ENCODE measurements at regions not wholly inside any gene's neighbourhood (a gene's known extent, or its start where the extent isn't known, plus 50 kb on each side); places are given as distances from the start of the nearest gene placed in this dataset.

DNA sequence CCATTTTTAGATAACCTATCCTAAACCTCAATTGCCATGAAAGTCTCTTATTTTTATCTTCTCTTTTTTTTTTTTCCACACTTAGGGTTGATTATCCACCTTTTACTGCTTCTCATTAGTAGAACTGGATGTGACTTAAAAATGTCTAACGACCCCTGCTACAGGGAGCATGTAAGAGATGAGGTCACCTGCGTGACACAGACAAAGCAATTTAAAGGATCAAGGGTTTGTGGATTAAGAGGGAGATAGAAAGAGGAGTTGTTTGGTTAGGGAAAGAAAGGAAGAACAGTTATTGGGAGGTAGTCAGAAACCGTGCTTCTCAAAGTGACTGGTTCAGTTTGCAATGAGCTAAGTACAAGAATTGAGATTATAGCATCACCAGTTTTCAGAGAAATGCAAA is 239.1 kb downstream of the ALX1 start:
- POLR2A ChIA-PET: no interaction called here
- intact Hi-C loops (cut with micrococcal nuclease; ENCODE audit: unreplicated experiment): no loop called here
- TF ChIP-seq CTCF (conservative IDR thresholded peaks at IDR 0.05; ENCODE audit: low read length) (no peak), EZH2phosphoT487 (IDR thresholded peaks at IDR 0.05; ENCODE audit: borderline replicate concordance, low read depth, low read length) (no peak)

DNA sequence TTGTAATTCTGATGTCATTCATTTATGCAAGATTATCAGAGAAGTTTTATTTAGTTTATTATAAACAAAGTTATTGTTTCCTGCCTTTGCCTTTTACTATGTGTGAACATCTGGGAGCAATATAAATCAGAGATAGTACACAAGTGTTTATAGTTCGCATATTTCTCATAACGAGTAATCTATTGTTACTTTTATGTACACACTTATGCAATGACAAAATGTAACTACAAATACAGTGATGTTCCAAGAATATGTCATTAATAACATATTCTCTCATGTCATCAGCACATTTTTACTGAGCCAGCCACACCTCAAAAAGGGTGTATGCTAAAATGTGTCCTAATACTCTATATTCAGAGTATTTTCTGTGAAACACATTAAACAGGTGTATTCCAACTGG is 243.2 kb downstream of the ALX1 start:
- Histone ChIP-seq H3K79me2 (ENCODE audit: insufficient read depth, low read depth, low read length) (no peaks in the 10 kb centered on the region), H3K4me3 (ENCODE audit: low read depth, low read length, poor library complexity, severe bottlenecking) (no peak overlapping the region), H3K36me3 (ENCODE audit: insufficient read depth, low read length) (no peaks in the 10 kb centered on the region), H3K9me2 (ENCODE audit: insufficient read depth, low read length) (no peaks in the 10 kb centered on the region), H3K4me1 (ENCODE audit: insufficient read depth, low read length, poor library complexity, severe bottlenecking) (peaks cover 8% of the 10 kb centered on the region), H4K20me1 (ENCODE audit: insufficient read depth, low read length) (no peaks in the 10 kb centered on the region), H3K9me3 (ENCODE audit: low read length) (no peaks in the 10 kb centered on the region), H3K4me2 (ENCODE audit: low read length) (no peak overlapping the region), H2AFZ (ENCODE audit: low read length) (no peak overlapping the region), H3K27ac (ENCODE audit: low read depth, low read length, poor library complexity, severe bottlenecking) (no peak overlapping the region)
- intact Hi-C loops (cut with micrococcal nuclease; ENCODE audit: unreplicated experiment): no loop called here
- TF ChIP-seq EZH2phosphoT487 (IDR thresholded peaks at IDR 0.05; ENCODE audit: borderline replicate concordance, low read depth, low read length) (no peak), CTCF (conservative IDR thresholded peaks at IDR 0.05; ENCODE audit: low read length) (no peak)
- DNase-seq (ENCODE audit: low spot score): no peak
- no TSS peak for BruUV-seq (replicated peaks)
- CTCF ChIA-PET (ENCODE audit: unreplicated experiment): no interaction called here
- POLR2A ChIA-PET: interaction anchor here (0.6 kb wide), 1 partner anchor 79 kb away, joined by 4 read pairs; no protein-coding TSS in a partner anchor

More for the DNA sequence above, 239.1 kb downstream of the ALX1 start:
- Histone ChIP-seq H3K4me2 (ENCODE audit: low read length) (no peak overlapping the region), H3K4me1 (ENCODE audit: insufficient read depth, low read length, poor library complexity, severe bottlenecking) (no peaks in the 10 kb centered on the region), H3K9me2 (ENCODE audit: insufficient read depth, low read length) (no peaks in the 10 kb centered on the region), H3K4me3 (ENCODE audit: low read depth, low read length, poor library complexity, severe bottlenecking) (no peak overlapping the region), H3K36me3 (ENCODE audit: insufficient read depth, low read length) (no peaks in the 10 kb centered on the region), H3K9me3 (ENCODE audit: low read length) (no peaks in the 10 kb centered on the region), H2AFZ (ENCODE audit: low read length) (no peak overlapping the region), H3K27ac (ENCODE audit: low read depth, low read length, poor library complexity, severe bottlenecking) (no peak overlapping the region), H3K79me2 (ENCODE audit: insufficient read depth, low read depth, low read length) (no peaks in the 10 kb centered on the region), H4K20me1 (ENCODE audit: insufficient read depth, low read length) (no peaks in the 10 kb centered on the region)
- CTCF ChIA-PET (ENCODE audit: unreplicated experiment): no interaction called here
- no TSS peak for BruUV-seq (replicated peaks)
- no peak for DNase-seq (ENCODE audit: low spot score)

GRCh38 chr12:85527192-85527591 is 247.2 kb downstream of the ALX1 start:
- CTCF ChIA-PET (ENCODE audit: unreplicated experiment): interaction anchor here (0.6 kb wide), 1 partner anchor 79 kb away, joined by 3 read pairs; no protein-coding TSS in a partner anchor
- Histone ChIP-seq H3K4me1 (ENCODE audit: insufficient read depth, low read length, poor library complexity, severe bottlenecking) (peaks cover 8% of the 10 kb centered on the region), H3K4me2 (ENCODE audit: low read length) (peak overlapping the region; percentile 39), H3K27ac (ENCODE audit: low read depth, low read length, poor library complexity, severe bottlenecking) (no peak overlapping the region), H3K4me3 (ENCODE audit: low read depth, low read length, poor library complexity, severe bottlenecking) (no peak overlapping the region), H3K79me2 (ENCODE audit: insufficient read depth, low read depth, low read length) (no peaks in the 10 kb centered on the region), H3K9me3 (ENCODE audit: low read length) (no peaks in the 10 kb centered on the region), H4K20me1 (ENCODE audit: insufficient read depth, low read length) (no peaks in the 10 kb centered on the region), H3K36me3 (ENCODE audit: insufficient read depth, low read length) (no peaks in the 10 kb centered on the region), H2AFZ (ENCODE audit: low read length) (peak overlapping the region; percentile 70), H3K9me2 (ENCODE audit: insufficient read depth, low read length) (no peaks in the 10 kb centered on the region)
- TF ChIP-seq EZH2phosphoT487 (IDR thresholded peaks at IDR 0.05; ENCODE audit: borderline replicate concordance, low read depth, low read length) (no peak), CTCF (conservative IDR thresholded peaks at IDR 0.05; ENCODE audit: low read length) (no peak)
- POLR2A ChIA-PET: interaction anchor here (0.6 to 0.8 kb wide), 2 partner anchors 10 to 304 kb away, joined by 3 read pairs; no protein-coding TSS in a partner anchor
- no TSS peak for BruUV-seq (replicated peaks)
- DNase-seq (ENCODE audit: low spot score): peak; percentile 10
- intact Hi-C loops (cut with micrococcal nuclease; ENCODE audit: unreplicated experiment): no loop called here

All from OCI-LY7 (cell line).